Esophagus muscularis mucosa (tissue), 3 donors: ENCODE measurements at regions not wholly inside any gene's neighbourhood (a gene's known extent, or its start where the extent isn't known, plus 50 kb on each side); places are given as distances from the start of the nearest gene placed in this dataset.

Source experiments
- CTCF ChIP-seq, 3 experiments: fragments of 200-600 bp in 2 of 3; fragments of 450-650 bp in 1 of 3; sonication (generic) in 2 of 3; IDR thresholded peaks; one replicate each; pipeline ENCODE4 v1.5.1; 2017 to 2019; ENCODE audit warnings: antibody characterized with exemption in 3 of 3, mild to moderate bottlenecking in 2 of 3, moderate library complexity in 1 of 3
- EP300 ChIP-seq: sonication (generic); formaldehyde crosslinking; IDR thresholded peaks from one replicate; pipeline ENCODE4 v1.6.1; 2017; ENCODE audit warnings: antibody characterized with exemption

- no peak for TF ChIP-seq CTCF (IDR thresholded peaks at IDR 0.05)
- no peak for TF ChIP-seq EP300
These were observed 108.0 kb upstream of the HAAO start for GRCh38 chr2:42900289-42900891.
